ENCODE measurements at regions not wholly inside any gene's neighbourhood (a gene's known extent, or its start where the extent isn't known, plus 50 kb on each side); places are given as distances from the start of the nearest gene placed in this dataset.

- Histone ChIP-seq H3K9me2 (ENCODE audit: insufficient read depth) (no peaks in the 10 kb centered on the region), H3K79me2 (ENCODE audit: low read depth) (no peaks in the 10 kb centered on the region), H4K20me1 (ENCODE audit: insufficient read depth) (no peaks in the 10 kb centered on the region), H2AFZ (no peak overlapping the region), H3K4me1 (replicated peaks; ENCODE audit: insufficient read depth) (no peaks in the 10 kb centered on the region), H3K27me3 (ENCODE audit: insufficient read depth, low read depth) (no peaks in the 10 kb centered on the region), H3K4me2 (no peak overlapping the region), H3K36me3 (ENCODE audit: low read depth) (no peaks in the 10 kb centered on the region), H3K9me3 (ENCODE audit: insufficient read depth, low read depth) (no peaks in the 10 kb centered on the region), H3K4me3 (no peak overlapping the region), H3K27ac (no peak overlapping the region), H3F3A (ENCODE audit: insufficient read depth, low read depth) (no peaks in the 10 kb centered on the region)
- no TSS peak for BruUV-seq (replicated peaks)
- ChIA-PET CTCF (no interaction called here), POLR2A (ENCODE audit: unreplicated experiment) (interaction anchor here (0.6 kb wide), 1 partner anchor 100 kb away, joined by 6 read pairs; no protein-coding TSS in a partner anchor)
- TF ChIP-seq CTCF (conservative IDR thresholded peaks at IDR 0.05) (no peak), EZH2 (IDR thresholded peaks at IDR 0.05; ENCODE audit: low read depth) (no peak)
- DNase-seq, result no peak
- intact Hi-C loops (cut with micrococcal nuclease; ENCODE audit: unreplicated experiment), result no loop called here
These were observed 359.6 kb upstream of the LCORL start for GRCh38 chr4:18381186-18381585.

GRCh38 chr4:18369561-18369960, 348.0 kb upstream of the LCORL start:
- H4K20me1 ChIP-seq (ENCODE audit: insufficient read depth), result no peaks in the 10 kb centered on the region
- TF ChIP-seq EZH2 (IDR thresholded peaks at IDR 0.05; ENCODE audit: low read depth) (no peak), CTCF (conservative IDR thresholded peaks at IDR 0.05) (no peak)
- H3F3A ChIP-seq (ENCODE audit: insufficient read depth, low read depth), result no peaks in the 10 kb centered on the region
- no peak overlapping the region for H2AFZ ChIP-seq
- H3K27ac ChIP-seq, result no peak overlapping the region
- no peak overlapping the region for H3K4me2 ChIP-seq
- no peak for DNase-seq
- H3K9me3 ChIP-seq (ENCODE audit: insufficient read depth, low read depth), result no peaks in the 10 kb centered on the region
- POLR2A ChIA-PET (ENCODE audit: unreplicated experiment), result no interaction called here
- H3K36me3 ChIP-seq (ENCODE audit: low read depth), result no peaks in the 10 kb centered on the region
- no TSS peak for BruUV-seq (replicated peaks)
- H3K9me2 ChIP-seq (ENCODE audit: insufficient read depth), result no peaks in the 10 kb centered on the region
- no peak overlapping the region for H3K4me3 ChIP-seq
- H3K79me2 ChIP-seq (ENCODE audit: low read depth), result no peaks in the 10 kb centered on the region
- CTCF ChIA-PET, result no interaction called here
- intact Hi-C loops (cut with micrococcal nuclease; ENCODE audit: unreplicated experiment), result loop anchor here (5.0 kb wide), 1 partner anchor 822 kb away; no protein-coding TSS in a partner anchor
- no peaks in the 10 kb centered on the region for H3K27me3 ChIP-seq (ENCODE audit: insufficient read depth, low read depth)
- no peaks in the 10 kb centered on the region for H3K4me1 ChIP-seq (replicated peaks; ENCODE audit: insufficient read depth)

GRCh38 chr4:18366892-18367291, 345.3 kb upstream of the LCORL start:
- no peaks in the 10 kb centered on the region for H3K9me2 ChIP-seq (ENCODE audit: insufficient read depth)
- H3K4me3 ChIP-seq, result no peak overlapping the region
- H3K36me3 ChIP-seq (ENCODE audit: low read depth), result no peaks in the 10 kb centered on the region
- no peak overlapping the region for H3K27ac ChIP-seq
- ChIA-PET POLR2A (ENCODE audit: unreplicated experiment) (no interaction called here), CTCF (no interaction called here)
- H3F3A ChIP-seq (ENCODE audit: insufficient read depth, low read depth), result no peaks in the 10 kb centered on the region
- no peaks in the 10 kb centered on the region for H3K79me2 ChIP-seq (ENCODE audit: low read depth)
- no TSS peak for BruUV-seq (replicated peaks)
- no peaks in the 10 kb centered on the region for H3K9me3 ChIP-seq (ENCODE audit: insufficient read depth, low read depth)
- no peak overlapping the region for H2AFZ ChIP-seq
- H3K27me3 ChIP-seq (ENCODE audit: insufficient read depth, low read depth), result no peaks in the 10 kb centered on the region
- no peak for DNase-seq
- intact Hi-C loops (cut with micrococcal nuclease; ENCODE audit: unreplicated experiment), result loop anchor here (2.0 to 5.0 kb wide), 2 partner anchors 550 to 820 kb away; no protein-coding TSS in a partner anchor
- TF ChIP-seq CTCF (conservative IDR thresholded peaks at IDR 0.05) (peak; percentile 66), EZH2 (IDR thresholded peaks at IDR 0.05; ENCODE audit: low read depth) (no peak)
- no peak overlapping the region for H3K4me2 ChIP-seq
- no peaks in the 10 kb centered on the region for H4K20me1 ChIP-seq (ENCODE audit: insufficient read depth)
- H3K4me1 ChIP-seq (replicated peaks; ENCODE audit: insufficient read depth), result no peaks in the 10 kb centered on the region

Data from PC-9 (cell line).